Limb (tissue), 2 donors: ENCODE measurements at regions not wholly inside any gene's neighbourhood (a gene's known extent, or its start where the extent isn't known, plus 50 kb on each side); places are given as distances from the start of the nearest gene placed in this dataset.
A peak's percentile ranks its signal among the peaks of the same experiment; 100 is the strongest.

ENCODE experiments used
- DNase-seq, 2 donors: peaks; one replicate each; pipeline ENCODE4 v3.0.0-alpha.2; 2016; ENCODE audit errors: extremely low spot score in 2 of 2

- DNase-seq = no peak
These were observed 131.3 kb downstream of the C11orf87 start for GRCh38 chr11:109553284-109553683.

GRCh38 chr11:109554951-109555350 is 133.0 kb downstream of the C11orf87 start:
- no peak for DNase-seq

GRCh38 chr11:109564241-109564640 is 142.3 kb downstream of the C11orf87 start:
- DNase-seq = no peak

GRCh38 chr11:109582470-109582869 is 160.5 kb downstream of the C11orf87 start:
- no peak for DNase-seq

- no peak for DNase-seq
These were observed 162.3 kb downstream of the C11orf87 start for GRCh38 chr11:109584001-109584972.

GRCh38 chr11:109586789-109587188 is 164.8 kb downstream of the C11orf87 start:
- no peak for DNase-seq

- no peak for DNase-seq
These were observed 168.8 kb downstream of the C11orf87 start for GRCh38 chr11:109590782-109591181.

- DNase-seq = no peak
These were observed 175.3 kb downstream of the C11orf87 start for GRCh38 chr11:109597336-109597735.

GRCh38 chr11:109604481-109605400 is 182.8 kb downstream of the C11orf87 start:
- peak; percentile 30 to 88 for DNase-seq

GRCh38 chr11:109606256-109606655 is 184.3 kb downstream of the C11orf87 start:
- peak in 1 of 2 donors; percentile 22 for DNase-seq

GRCh38 chr11:109609454-109610185 is 187.6 kb downstream of the C11orf87 start:
- DNase-seq = no peak

- DNase-seq = no peak
These were observed 190.5 kb downstream of the C11orf87 start for GRCh38 chr11:109612496-109612895.

- DNase-seq = no peak
These were observed 197.5 kb downstream of the C11orf87 start for GRCh38 chr11:109619498-109619897.

- DNase-seq = no peak
These were observed 207.7 kb downstream of the C11orf87 start for GRCh38 chr11:109629734-109630133.

GRCh38 chr11:109641549-109641948 is 219.6 kb downstream of the C11orf87 start:
- peak; percentile 41 to 61 for DNase-seq

- DNase-seq = peak; percentile 34 to 56
These were observed 222.2 kb downstream of the C11orf87 start for GRCh38 chr11:109644152-109644551.

GRCh38 chr11:109648804-109649203 is 226.8 kb downstream of the C11orf87 start:
- no peak for DNase-seq

GRCh38 chr11:109654091-109654490 is 232.1 kb downstream of the C11orf87 start:
- DNase-seq = no peak

- no peak for DNase-seq
These were observed 236.2 kb downstream of the C11orf87 start for GRCh38 chr11:109658190-109658589.

- DNase-seq = no peak
These were observed 245.7 kb downstream of the C11orf87 start for GRCh38 chr11:109667719-109668118.

GRCh38 chr11:109668973-109669634 is 247.1 kb downstream of the C11orf87 start:
- DNase-seq = no peak
